Astrocyte of the cerebellum (primary cell): ENCODE measurements at regions not wholly inside any gene's neighbourhood (a gene's known extent, or its start where the extent isn't known, plus 50 kb on each side); places are given as distances from the start of the nearest gene placed in this dataset.
"Not testable (repeated sequence)": the region's sequence is repeated elsewhere in the genome, so short reads cannot be mapped to it uniquely, and the experiment has no call there.

Experiments
- DNase-seq: peaks from one replicate; pipeline ENCODE4 v3.0.0-alpha.2; 2011; ENCODE audit warnings: low read depth
- H3K4me3 ChIP-seq: 2 replicates; pipeline ENCODE4 v1.5.1; 2011; ENCODE audit warnings: mild to moderate bottlenecking, low read depth, low read length, moderate library complexity
- in situ Hi-C: cut with HindIII; loops from 2 replicates; pipeline ENCODE4 v1.10.0; 2017; ENCODE audit warnings: low sequenced_read_pairs
- TF ChIP-seq, protein P1 (sequence below): IDR thresholded peaks from 2 replicates; pipeline ENCODE4 v1.5.1; 2012; ENCODE audit warnings: low read length, low read depth, moderate library complexity, mild to moderate bottlenecking; ENCODE audit errors: missing control alignments

GRCh38 chr4:79174490-79175252, 151.2 kb downstream of the NAA11 start:
- DNase-seq, result no peak
- no peak overlapping the region for H3K4me3 ChIP-seq
- TF ChIP-seq, protein P1, sequence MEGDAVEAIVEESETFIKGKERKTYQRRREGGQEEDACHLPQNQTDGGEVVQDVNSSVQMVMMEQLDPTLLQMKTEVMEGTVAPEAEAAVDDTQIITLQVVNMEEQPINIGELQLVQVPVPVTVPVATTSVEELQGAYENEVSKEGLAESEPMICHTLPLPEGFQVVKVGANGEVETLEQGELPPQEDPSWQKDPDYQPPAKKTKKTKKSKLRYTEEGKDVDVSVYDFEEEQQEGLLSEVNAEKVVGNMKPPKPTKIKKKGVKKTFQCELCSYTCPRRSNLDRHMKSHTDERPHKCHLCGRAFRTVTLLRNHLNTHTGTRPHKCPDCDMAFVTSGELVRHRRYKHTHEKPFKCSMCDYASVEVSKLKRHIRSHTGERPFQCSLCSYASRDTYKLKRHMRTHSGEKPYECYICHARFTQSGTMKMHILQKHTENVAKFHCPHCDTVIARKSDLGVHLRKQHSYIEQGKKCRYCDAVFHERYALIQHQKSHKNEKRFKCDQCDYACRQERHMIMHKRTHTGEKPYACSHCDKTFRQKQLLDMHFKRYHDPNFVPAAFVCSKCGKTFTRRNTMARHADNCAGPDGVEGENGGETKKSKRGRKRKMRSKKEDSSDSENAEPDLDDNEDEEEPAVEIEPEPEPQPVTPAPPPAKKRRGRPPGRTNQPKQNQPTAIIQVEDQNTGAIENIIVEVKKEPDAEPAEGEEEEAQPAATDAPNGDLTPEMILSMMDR, result no peak
- in situ Hi-C loops, result no loop called here

DNA sequence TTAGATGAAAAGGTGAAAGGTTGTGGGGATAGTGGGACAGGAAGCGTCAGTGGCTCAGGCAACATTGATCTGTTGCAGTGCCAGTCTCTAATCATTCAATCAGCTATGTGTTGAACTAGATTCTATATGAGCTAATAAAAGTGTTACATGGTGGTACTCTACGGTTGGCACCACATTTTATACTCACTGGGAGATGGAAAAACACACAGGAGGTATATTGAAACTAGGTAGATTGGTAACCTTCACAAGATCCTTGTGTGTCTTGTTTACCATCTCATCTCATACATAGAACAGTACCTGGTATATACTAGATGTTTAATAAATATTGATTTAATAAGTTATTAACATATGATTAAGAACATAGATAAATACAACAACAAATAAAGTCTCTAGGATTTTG, 152.7 kb downstream of the NAA11 start:
- in situ Hi-C loops, result no loop called here
- TF ChIP-seq, protein P1, result no peak
- no peak for DNase-seq
- no peak overlapping the region for H3K4me3 ChIP-seq

- in situ Hi-C loops, result no loop called here
- no peak for DNase-seq
- no peak overlapping the region for H3K4me3 ChIP-seq
- TF ChIP-seq, protein P1, result no peak
These were observed 155.8 kb downstream of the NAA11 start for GRCh38 chr4:79170077-79170476.

- DNase-seq, result no peak
- H3K4me3 ChIP-seq, result no peak overlapping the region
- in situ Hi-C loops, result no loop called here
- TF ChIP-seq, protein P1, result no peak
These were observed 160.8 kb downstream of the NAA11 start for GRCh38 chr4:79164907-79165610.

- DNase-seq, result no peak
- in situ Hi-C loops, result no loop called here
- H3K4me3 ChIP-seq, result no peak overlapping the region
- TF ChIP-seq, protein P1, result no peak
These were observed 161.8 kb downstream of the NAA11 start for GRCh38 chr4:79163981-79164490.

- in situ Hi-C loops, result no loop called here
- DNase-seq, result no peak
- H3K4me3 ChIP-seq, result no peak overlapping the region
- TF ChIP-seq, protein P1, result no peak
These were observed 164.9 kb downstream of the NAA11 start for GRCh38 chr4:79160962-79161361.

DNA sequence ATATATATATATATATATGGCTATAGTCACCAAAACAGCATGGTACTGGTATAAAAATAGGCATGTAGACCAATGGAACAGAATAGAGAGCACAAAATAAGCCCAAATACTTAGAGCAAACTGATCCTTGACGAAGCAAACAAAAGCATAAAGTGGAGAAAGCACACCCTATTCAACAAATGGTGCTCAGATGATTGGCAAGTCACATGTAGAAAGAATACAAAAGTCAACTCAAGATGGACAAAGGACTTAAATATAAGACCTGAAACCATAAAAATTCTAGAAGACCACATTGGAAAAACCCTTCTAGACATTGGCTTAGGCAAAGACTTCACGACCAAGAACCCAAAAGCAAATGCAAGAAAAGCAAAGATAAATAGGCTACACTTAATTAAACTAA, 167.2 kb downstream of the NAA11 start:
- in situ Hi-C loops, H3K4me3 ChIP-seq, DNase-seq: not testable (repeated sequence)
